ENCODE measurements at regions not wholly inside any gene's neighbourhood (a gene's known extent, or its start where the extent isn't known, plus 50 kb on each side); places are given as distances from the start of the nearest gene placed in this dataset.

DNA sequence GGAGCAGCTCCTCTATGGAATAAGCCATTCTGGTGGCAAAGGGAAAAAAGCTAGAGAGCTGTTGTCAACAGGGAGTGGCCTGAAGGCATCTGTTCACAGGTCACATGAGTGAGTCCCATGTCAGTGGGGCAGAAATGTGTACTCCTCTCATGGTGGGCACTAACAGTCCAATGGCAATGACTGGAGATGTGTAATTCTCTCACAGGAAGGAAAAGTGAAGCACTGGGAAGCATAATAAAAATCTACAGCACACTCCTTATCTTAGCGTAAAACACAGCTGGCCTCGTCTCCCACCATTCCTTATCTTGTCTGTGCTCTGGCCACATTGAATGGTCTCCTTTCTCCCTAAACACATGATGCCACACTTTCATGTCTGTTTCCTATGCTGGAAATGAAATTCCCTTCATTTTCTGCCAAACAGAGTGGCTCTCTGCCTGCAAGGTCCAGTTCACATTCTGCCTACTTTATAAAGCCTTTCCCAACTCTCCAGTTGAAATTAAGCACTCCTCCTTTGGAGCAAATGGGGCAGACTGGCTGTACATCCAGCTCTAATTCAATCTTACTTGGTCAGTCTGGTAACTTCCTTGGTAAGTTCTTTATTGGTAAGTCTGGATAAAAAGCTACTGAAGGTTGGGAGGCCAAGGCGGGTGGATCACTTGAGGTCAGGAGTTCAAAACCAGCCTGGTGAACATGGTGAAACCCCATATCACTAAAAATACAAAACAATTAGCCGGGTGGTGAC is 139.8 kb downstream of the RPL22L1 start:
- DNase-seq (ENCODE audit: low spot score) = no peak

DNA sequence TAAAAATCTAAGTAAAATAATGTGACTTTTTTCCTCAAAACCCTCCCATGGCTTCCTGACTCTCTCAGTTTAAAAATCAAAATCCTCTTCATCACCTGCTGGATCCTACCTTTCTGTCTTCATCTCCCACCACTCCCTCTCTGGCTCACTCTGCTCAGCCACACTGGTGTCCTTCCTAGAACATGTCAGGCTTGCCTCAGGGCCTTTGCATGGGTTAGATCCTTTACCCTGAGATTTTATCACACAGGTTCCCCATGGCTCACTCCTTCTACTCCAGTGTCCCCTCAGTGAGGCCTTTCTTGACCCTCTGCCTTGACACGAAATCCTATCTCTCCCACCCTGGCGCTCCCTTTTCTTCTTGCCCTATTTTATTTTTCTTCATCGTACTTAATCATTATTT is 141.8 kb downstream of the RPL22L1 start:
- no peak for DNase-seq (ENCODE audit: low spot score)

DNA sequence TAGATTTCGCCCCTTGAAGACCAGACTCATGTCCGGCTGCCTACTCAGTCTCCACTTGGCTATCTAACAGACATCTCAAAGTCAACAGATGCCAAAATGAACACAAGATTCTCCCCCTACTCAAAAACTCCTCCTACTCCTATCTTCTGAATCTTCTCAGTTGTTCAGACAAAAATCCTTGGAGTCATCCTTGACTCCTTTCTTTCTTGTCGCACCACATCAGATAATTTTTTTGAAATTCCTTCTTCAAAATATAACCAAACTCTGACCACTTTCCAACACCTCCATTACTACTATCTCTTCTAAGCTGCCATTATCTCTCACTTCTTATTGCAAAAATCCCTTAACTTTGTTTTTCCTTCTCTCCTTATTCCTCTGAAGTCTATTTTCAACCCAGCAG is 141.9 kb upstream of the SLC7A14 start:
- DNase-seq (ENCODE audit: low spot score) = no peak

DNA sequence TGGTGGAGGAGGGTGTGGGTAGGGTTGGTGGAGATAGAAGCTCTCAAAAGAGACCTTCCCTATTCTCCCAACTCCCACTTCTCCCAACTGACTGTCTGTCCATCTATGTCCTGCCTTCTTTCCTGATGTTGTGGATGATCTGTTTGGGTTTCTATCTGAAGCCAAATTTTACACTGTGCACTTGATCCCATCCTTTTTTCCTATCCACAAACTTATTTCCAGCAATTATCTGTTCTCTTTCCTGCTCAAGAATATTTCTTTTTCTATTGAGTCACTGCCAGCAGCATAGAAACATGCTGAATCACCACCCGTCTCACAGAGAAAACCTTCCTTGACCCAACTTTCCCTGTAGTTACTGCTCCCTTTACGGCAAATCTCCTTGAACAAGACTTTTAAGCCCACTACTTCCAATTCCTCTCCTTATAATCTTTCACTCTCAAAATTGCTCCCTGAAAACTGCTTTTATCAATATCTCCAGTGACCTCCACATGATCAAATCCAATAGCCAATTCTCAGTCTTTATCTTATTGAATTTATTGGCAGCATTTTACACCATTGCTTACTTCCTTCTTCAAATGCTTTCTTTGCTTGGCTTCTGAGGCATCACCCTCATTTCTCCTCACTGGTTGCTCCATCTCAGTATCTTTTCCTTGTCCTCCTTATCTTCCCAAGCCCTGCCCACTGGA is 141.2 kb upstream of the SLC7A14 start:
- DNase-seq (ENCODE audit: low spot score) = no peak

DNA sequence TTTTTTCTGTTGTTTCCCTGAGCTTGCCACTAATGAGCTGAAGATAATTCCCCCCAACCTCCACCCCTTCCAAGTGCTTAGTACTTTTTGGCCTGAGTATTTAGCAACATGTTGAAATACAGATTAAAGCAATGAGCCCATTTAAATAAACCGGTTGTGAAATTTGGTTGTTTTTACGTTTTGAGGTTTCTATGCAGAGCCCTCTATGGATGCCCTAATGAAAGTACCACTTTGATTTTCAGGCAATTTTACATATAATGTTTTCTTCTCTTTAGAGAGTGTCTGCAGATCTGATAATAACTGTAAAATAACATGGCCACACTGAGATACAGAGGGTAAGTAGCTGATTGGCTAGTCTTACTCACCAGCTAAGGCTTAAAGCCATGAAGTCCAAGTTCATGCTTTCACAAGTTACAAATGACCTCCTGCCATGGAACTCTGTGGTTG is 139.4 kb upstream of the SLC7A14 start:
- DNase-seq (ENCODE audit: low spot score) = no peak

DNA sequence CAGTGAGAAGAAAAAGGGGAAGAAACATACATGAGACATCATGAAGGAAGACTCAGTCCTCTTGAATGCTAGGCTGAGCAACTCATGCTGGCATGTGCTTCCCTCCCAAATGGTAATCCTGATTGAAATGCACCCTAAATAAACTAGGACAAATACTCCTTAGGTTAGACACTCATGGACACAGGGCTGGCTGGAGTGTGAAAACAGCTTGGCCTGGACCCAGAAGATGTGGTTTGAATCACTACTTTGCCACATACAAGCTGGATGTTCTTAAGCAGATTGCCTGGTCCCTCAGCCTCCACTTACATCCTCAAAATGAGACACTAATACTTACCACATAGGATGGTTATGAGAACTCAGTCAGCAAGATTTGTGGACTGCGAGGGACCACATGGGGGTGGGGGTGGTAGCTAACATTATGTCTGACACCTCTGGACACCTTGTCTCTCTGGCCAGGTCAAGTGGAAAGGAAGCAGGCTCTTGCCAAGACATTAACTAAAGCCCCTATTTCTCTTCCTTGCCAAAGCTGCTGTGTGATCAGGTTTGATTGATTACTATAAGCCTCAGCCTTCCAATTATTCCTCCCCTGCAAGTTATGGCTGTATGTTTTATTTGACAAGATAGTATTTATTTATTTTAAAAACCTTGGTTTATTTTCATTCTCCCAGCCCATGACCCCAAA is 138.9 kb upstream of the SLC7A14 start:
- no peak for DNase-seq (ENCODE audit: low spot score)

DNA sequence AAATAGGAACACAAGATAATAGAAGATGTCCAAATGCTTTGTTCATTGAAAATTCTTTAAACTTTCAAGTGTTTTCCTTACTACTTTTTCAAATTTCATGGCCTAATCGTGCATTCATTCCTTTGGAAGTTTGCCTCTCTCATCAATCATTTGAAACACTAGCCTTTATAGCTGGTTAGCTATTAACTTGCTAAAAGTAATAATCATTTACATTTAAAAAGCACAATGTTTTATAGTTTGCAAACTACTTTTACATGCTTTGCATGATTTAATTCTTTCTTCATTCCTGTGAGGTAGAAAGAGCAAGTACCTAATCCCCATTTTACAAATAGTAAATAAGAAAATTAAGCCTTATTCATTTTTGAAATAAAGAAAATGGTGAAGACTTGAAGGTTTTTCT is 137.4 kb upstream of the SLC7A14 start:
- DNase-seq (ENCODE audit: low spot score) = no peak

DNA sequence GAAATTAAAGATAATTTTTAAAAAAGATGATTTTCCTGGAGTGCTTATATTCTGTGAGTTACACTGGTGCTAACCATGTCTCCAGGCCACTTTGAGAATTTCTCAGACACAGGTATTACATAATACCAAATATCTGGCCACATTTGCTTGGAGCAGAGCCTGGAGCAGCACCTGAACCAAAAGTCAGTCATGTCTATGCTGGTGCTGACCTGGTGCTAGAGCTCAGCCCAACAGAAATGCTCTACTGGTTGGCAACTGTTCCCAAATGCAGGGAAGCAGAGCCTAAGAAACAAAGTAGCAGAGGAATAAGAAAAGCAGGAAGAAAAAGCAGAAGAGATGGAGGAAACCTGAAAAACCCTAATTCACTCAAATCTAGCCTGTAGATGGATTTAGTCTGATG is 135.7 kb upstream of the SLC7A14 start:
- DNase-seq (ENCODE audit: low spot score) = no peak

DNA sequence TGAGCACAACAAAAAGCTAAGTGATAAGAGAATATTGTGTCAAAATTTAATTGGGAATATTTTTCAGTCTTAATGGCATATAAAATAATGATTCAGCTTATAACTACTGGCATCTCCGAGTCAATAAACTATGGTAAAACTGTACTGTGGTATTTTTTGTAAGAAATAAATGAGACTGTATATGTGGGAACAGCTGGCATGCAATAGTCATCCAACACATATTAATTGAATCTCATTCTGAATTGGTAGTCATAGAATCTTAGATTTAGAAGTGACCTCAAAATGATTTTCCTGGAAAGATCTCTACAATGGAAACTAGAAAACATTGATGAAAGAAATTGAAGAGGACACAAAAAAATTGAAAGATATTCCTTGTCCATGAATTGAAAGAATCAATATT is 133.4 kb upstream of the SLC7A14 start:
- no peak for DNase-seq (ENCODE audit: low spot score)

DNA sequence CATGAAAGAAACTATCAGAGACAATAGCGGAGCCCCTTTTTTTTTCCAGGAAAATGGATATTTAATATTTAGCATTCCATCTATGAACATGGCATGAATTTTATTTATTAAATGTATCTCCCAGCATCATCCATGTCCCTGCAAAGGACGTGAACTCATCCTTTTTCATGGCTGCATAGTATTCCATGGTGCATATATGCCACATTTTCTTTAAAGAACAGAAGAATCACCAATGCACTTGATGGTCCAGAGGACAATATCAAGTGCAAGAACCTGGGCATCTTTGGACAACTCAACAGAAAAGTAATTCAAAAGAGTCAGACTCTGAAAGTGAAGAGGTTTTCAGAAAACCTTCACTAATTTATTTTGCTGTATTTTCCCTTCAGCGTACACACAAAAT is 133.0 kb upstream of the SLC7A14 start:
- DNase-seq (ENCODE audit: low spot score) = no peak

DNA sequence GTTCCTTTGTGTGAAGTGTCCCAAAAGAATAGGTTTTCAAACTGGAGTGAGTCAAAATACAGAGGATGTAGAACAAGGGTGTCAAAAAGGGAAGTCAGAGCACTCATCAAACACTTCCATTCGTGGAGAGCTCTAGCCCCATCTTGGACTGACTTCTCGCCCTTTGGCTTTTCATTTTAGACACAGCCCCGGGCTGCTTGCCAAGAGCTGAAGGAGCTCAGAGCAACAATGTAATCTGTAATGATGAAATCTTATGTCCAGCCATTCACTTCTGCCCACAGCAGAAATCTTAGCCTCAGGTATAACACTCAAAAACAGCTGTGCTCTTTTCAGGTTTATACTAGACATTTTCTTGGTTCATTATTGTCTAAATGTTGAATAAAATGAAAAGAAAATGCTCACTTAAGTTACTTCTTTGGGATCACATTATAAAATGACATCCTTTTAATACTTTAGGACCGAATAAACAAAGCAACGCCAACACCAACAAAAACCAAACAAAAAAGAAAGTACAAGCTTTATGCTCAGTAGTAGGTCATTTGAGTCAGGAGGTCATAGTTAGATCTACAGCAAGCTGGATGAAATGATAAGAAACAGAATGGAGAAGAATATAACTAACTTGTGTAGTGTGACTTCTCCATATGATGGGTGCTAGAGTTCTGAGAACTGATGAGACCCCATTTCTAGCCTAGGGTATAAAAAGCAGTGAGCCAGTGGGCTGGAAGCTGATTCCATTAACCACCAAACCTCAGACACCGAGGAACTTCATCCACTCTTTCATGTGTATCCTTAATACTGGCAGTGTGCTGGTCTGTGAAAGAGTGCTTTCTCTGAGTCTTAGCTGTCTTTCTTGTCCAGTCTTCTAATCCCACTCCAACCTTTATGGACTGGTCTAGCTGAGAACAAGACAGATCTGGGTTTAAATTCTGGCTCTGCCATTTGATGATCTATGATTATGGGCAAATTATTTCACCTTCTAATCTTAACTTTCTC is 131.8 kb upstream of the SLC7A14 start:
- DNase-seq (ENCODE audit: low spot score) = no peak

DNA sequence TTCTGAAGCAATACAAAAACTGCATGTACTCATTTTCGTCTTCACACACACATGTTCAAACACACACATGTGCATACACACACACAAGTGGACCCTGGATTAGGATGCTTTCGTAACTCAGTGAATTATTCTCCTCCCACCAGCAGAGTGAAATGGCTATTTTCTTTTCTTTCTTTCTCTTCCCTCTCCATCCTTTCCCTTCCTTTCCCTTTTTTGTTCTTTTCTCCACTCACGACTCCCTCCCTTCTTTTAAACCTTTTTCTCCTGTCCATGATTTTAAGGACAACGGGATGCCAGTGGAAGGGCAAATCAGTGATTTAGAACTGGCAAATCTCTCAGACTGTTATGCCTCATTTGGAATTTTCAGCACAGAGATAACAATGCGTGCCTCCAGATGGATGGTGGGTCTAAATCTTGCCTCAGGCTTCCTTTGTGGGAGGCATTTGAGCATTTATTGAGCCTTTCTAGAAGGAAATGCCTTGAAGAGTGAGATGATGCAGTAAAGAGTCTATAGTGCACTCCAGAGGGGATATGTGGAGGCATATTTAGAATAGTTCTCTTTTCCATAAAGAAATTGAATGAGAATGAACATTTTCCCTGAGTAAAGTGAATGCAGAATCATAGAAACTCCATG is 130.4 kb upstream of the SLC7A14 start:
- no peak for DNase-seq (ENCODE audit: low spot score)

DNA sequence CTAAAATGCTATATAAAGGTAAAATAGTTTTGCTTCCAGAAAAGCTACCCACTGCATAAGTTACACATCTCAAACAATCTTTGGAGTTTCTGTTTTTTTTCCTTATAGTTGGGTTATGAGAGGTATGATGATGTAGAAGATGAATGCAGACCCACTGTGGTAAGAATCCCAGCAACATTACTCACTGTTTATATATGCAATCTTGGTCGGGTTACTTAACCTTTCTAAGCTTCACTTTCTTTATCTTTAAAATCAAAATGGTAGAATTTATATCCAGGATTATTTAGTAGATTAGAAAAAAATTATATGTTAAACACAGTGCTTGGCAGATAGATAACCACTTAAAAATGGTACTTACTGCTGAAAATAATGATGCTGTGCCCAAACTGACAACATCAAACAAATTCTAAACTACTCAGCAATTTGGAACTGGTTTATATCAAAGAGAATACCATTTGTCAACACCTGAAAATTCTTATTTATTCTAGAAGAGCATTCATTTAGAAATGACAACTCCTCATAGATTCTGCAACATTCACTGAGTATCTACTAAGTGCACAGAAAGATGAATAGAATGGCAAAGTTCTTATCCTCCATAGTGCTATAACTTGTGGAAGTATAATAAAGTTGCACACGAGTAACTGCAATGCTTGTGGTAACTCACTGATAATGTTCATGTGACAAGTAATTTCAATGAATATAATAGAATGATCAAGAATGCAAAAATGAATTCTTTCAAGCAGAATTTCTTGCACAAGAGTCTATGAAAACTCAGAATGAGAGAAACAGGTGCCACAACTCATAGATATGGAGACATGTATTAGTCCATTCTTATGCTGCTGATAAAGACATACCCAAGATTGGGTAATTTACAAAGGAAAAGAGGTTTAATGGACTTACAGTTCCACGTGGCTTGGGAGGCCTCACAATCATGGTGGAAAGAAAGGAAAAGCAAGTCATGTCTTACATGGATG is 129.0 kb upstream of the SLC7A14 start:
- DNase-seq (ENCODE audit: low spot score) = no peak

DNA sequence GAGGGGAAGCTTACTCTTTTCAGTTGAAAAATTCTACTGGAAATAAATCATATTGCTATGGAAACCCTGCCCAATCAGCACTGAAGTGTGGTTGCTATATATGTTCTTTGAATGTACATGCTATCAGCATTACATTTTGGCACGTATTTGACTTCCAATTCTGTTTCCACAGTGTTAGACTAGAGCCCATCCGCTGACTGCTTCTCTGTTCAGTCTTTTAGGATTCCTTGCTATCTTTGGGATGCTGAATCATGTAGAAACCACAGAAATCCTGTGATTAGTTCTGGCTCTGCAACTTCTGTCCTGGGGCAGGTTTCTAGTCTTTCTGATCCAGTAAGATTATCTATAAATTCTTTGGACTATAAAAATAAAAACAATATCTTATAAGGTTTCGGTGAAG is 128.2 kb upstream of the SLC7A14 start:
- DNase-seq (ENCODE audit: low spot score) = no peak

DNA sequence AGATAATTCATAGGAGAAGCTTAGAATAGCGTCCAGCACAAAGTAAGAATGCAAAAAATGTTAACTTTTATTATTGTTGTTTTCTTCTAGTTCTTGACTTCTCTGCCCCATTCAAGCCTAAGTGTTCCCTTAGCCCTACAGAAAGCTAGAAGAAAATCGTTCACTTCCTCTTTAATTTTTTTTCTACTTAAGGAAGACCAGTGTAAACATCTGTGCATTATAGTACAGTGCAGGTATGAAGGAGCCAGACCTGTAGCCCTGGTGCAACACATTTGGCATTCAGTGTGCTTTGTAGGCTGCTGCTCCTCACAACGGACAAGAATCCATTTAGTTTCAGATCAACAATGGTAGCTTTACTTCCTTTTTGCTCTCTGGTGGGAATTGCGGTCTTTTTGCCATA is 127.8 kb upstream of the SLC7A14 start:
- no peak for DNase-seq (ENCODE audit: low spot score)

DNA sequence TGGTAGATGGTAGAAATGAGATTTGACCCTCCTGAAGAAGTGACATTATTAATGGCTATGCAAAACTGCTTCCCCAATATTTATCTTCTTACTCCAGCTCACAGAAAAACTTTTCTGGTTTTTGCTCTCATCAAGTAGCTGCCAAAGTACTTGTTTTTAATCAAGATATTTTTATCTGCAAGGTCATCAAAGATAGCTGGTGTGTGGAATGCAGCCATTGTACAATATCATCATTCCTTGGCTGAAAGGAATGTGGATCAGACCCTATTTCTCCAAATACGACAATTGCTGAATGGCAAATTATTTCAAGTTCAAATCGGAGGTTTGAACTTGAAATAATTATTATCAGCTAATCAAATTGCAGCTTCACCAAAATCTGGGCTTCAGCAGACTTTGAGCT is 126.9 kb upstream of the SLC7A14 start:
- DNase-seq (ENCODE audit: low spot score) = no peak

DNA sequence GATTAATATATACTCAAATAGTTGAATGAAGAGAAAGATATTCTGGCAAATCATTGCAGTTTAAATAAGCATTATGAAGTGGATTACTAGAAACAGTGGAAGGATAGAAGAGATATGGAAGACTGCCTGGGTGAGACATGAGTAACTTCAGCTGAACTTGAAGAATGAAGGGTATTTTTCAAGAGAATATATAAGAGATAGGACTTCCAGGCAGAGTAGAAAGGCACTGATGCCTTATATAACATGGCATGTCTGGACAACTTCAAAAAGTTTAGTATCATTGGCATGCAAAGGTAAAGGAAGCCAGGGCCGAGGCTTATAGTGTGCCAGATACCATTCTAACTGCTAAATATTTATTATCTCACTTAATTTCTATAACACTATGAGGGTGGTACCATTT is 126.5 kb upstream of the SLC7A14 start:
- no peak for DNase-seq (ENCODE audit: low spot score)

DNA sequence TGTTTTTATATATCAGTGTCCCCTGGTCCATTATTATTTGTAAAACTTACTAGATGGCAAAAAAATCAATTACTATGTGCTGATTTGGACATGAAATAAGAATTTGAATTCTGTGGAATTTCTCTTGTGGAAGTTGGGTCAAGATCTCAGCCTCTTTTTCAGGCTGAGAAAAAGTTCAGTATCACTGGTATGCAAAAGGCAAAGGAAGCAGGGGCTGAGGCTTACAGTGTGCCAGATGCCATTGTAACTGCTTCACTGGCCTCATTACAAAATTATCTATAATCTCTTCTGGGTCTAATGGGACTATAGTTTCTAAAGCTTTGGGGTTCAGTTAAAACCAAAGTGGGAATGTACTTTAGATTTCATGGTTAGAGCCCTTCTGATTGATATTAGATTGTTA is 125.9 kb upstream of the SLC7A14 start:
- DNase-seq (ENCODE audit: low spot score) = no peak

DNA sequence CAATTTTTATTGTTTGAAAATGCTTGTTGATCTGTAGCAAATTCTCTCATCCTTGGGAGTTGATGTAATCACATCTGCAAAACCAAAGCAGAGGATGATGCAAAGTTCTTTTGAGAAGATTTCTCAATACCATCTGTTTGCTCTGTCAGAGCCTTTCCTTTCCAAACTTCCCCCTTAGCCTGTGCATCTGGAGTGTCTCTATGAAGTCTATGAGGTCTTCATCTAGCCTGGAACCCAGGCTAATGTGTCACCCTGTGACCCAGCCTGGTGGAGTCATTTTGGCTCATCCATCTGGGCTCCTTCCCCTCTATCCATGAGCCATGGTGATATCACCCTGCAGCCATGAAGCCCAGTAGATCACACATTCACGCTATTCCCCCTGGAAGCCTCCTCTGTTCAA is 123.2 kb upstream of the SLC7A14 start:
- no peak for DNase-seq (ENCODE audit: low spot score)

DNA sequence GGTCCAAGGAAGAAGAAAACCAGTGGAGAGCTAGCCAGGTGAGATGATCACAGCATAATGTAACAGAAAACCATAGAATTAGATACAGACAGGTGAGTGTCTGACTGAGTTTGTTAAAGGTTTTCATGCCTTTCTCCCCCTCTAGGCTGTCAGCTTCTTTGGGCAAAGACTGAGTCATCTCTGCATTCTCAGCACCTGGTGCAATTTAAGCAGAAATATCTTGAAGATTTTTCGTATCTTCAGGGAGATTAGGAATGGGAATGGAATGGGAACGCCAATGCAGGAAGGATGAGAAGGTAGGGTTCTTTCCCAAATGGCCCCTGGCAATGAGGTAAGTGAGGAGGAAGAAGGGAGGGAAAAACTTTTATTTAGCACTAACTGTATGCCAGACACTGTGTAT is 122.0 kb upstream of the SLC7A14 start:
- no peak for DNase-seq (ENCODE audit: low spot score)

All from HuH-7 (cell line).